Ovary (tissue), 3 donors: ENCODE measurements at regions not wholly inside any gene's neighbourhood (a gene's known extent, or its start where the extent isn't known, plus 50 kb on each side); places are given as distances from the start of the nearest gene placed in this dataset.

Experiments used
- POLR2A ChIP-seq: fragments of 450-650 bp; IDR thresholded peaks from one replicate; pipeline ENCODE4 v1.6.1; 2017; ENCODE audit warnings: antibody characterized with exemption, mild to moderate bottlenecking, moderate library complexity
- TF ChIP-seq, protein P1 (sequence below), 3 donors: fragments of 450-650 bp in 2 of 3; fragments of 200-600 bp in 1 of 3; IDR thresholded peaks; one replicate each; pipeline versions ENCODE4 v1.5.1 to v1.8.0; 2016 to 2022; ENCODE audit warnings: antibody characterized with exemption in 3 of 3, mild to moderate bottlenecking in 1 of 3
- donor health status: DM: no; HTN: no; CAD: no.

DNA sequence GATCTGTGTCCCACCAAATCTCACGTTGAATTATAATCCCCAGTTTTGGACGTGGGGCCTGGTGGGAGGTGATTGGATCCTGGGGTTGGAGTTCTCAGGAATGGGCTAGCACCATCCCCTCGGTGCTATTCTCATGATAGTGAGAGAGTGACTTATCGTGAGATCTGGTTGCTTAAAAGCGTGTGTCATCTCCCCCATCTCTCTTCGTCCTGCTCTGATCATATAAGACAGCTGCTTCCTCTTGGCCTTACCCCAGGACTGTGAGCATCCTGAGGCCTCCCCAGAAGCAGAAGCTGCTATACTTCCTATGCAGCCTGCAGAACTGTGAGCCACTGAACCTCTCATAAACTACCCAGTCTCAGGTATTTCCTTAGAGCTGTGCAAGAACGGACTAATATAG, 163.7 kb upstream of the NDUFV2 start:
- TF ChIP-seq, protein P1, sequence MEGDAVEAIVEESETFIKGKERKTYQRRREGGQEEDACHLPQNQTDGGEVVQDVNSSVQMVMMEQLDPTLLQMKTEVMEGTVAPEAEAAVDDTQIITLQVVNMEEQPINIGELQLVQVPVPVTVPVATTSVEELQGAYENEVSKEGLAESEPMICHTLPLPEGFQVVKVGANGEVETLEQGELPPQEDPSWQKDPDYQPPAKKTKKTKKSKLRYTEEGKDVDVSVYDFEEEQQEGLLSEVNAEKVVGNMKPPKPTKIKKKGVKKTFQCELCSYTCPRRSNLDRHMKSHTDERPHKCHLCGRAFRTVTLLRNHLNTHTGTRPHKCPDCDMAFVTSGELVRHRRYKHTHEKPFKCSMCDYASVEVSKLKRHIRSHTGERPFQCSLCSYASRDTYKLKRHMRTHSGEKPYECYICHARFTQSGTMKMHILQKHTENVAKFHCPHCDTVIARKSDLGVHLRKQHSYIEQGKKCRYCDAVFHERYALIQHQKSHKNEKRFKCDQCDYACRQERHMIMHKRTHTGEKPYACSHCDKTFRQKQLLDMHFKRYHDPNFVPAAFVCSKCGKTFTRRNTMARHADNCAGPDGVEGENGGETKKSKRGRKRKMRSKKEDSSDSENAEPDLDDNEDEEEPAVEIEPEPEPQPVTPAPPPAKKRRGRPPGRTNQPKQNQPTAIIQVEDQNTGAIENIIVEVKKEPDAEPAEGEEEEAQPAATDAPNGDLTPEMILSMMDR (IDR thresholded peaks at IDR 0.05): no peak
- no peak for TF ChIP-seq POLR2A
